D721Med (cell line): ENCODE measurements at regions not wholly inside any gene's neighbourhood (a gene's known extent, or its start where the extent isn't known, plus 50 kb on each side); places are given as distances from the start of the nearest gene placed in this dataset.

Experiments
- DNase-seq: peaks from one replicate; pipeline ENCODE4 v3.0.0; 2011; ENCODE audit warnings: low spot score; ENCODE audit not compliant: insufficient read length
- FAIRE-seq: peaks from 2 replicates; lab custom pipeline; 2011; peaks lifted over from hg19 to GRCh38; lab: Jason Lieb, UNC
- TF ChIP-seq, protein P1 (sequence below): IDR thresholded peaks from 2 replicates; pipeline ENCODE4 v1.5.1; 2012; ENCODE audit warnings: mild to moderate bottlenecking, control low read depth; ENCODE audit not compliant: insufficient read depth; ENCODE audit errors: missing control alignments

DNA sequence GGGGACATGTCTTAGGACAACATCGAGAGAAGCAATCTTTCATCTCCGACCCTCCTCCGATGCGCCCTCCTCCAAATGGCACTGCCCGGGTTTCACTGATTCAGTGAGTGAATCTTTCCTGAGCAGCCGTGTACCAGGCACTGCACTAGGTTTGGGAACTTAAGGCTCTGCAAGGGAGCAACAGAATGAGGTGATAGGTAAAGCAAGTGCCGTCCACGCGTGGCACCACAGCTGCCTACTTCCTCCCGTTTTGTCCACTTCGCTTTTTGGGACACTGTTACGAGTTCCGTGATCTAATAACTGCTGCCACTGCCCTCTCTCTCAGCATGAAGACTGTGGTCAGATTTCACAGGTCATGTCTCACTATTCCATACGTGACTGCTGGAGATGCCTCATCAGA is 131.0 kb downstream of the TEX29 start:
- no peak for FAIRE-seq
- DNase-seq = no peak
- TF ChIP-seq, protein P1, sequence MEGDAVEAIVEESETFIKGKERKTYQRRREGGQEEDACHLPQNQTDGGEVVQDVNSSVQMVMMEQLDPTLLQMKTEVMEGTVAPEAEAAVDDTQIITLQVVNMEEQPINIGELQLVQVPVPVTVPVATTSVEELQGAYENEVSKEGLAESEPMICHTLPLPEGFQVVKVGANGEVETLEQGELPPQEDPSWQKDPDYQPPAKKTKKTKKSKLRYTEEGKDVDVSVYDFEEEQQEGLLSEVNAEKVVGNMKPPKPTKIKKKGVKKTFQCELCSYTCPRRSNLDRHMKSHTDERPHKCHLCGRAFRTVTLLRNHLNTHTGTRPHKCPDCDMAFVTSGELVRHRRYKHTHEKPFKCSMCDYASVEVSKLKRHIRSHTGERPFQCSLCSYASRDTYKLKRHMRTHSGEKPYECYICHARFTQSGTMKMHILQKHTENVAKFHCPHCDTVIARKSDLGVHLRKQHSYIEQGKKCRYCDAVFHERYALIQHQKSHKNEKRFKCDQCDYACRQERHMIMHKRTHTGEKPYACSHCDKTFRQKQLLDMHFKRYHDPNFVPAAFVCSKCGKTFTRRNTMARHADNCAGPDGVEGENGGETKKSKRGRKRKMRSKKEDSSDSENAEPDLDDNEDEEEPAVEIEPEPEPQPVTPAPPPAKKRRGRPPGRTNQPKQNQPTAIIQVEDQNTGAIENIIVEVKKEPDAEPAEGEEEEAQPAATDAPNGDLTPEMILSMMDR = no peak

DNA sequence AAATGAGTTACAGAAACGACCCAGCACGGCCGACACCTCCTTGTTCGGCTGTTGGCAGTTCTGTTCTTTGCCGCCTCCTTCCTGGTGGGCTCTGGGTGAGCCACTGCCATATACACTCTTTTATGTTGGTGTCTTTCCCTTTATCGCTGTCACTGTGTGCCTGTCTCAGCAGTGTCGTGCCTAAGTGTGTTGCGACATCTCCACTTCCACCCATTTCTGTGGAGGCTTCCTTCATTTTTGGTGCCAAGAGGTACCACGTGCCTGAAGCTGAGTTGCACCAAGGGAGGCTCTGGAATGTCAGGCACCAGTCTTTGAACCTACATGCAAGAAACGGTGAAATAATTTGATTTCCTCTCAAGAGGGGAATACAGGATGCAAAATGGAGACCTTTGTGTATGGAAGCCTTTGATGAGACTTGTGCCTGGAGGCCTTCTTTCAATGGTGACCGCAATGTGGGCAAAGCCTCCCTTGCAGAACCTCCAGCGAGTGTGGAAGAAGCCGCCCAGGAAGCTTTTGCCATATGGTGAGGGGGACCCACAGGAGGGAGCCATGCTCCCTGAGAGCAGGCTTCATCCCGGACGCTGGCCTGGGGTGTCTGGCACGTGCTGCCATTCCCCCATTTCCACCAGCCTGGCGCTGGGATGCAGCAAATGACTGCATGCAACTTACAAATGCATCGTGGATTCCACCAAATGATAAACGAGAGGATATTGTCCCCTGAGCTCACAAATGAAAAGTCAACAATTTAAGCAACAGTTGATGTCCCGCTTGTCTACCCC is 136.2 kb downstream of the TEX29 start:
- FAIRE-seq = no peak
- DNase-seq = no peak
- TF ChIP-seq, protein P1 = no peak

DNA sequence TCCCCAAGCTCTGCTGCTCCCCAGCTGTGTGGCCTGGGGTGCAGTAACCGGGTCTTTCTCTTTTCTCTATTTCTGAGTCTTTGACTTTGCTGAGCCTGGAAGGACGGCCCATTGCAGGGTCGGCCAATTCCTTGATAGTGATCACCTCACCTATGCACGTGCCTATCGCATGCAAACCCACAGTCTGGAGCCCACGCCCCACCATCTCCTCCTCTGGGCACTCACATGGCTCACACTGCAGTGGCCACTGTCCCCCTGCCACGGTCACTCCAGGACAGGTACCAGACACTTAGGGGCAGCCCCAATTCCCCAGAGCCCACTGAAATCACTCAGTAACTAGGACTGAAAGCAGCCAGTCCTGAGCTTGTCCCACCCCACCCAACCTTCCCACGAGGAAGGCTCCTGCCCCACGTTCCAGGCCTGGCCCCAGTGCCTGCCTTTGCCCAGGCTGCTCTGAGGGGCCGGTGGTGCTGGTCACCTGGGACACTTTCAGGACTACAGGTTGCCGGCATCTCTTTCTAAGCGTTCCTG is 137.6 kb downstream of the TEX29 start:
- FAIRE-seq (no peak), DNase-seq (no peak)
- TF ChIP-seq, protein P1 = no peak

DNA sequence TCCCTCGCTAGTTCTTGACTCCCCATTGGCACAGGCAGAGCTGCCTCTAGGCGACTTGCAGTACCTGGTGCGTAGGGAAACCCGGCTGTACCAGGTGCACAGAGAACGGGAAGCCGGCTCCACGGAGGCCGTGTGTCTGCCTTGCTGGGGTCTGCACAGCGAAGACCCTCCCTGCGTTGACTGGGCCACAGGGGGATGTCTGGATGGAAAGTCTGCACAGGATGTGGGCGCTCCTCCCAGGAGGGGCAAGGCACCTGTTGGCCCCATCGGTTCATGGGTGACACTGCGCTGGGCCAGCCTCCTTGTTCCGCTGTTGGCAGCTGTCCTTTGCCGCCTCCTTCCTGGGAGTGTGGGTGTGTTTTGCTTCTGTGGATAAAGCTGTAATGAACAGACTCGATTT is 138.3 kb downstream of the TEX29 start:
- FAIRE-seq (no peak), DNase-seq (no peak)
- TF ChIP-seq, protein P1 = no peak

DNA sequence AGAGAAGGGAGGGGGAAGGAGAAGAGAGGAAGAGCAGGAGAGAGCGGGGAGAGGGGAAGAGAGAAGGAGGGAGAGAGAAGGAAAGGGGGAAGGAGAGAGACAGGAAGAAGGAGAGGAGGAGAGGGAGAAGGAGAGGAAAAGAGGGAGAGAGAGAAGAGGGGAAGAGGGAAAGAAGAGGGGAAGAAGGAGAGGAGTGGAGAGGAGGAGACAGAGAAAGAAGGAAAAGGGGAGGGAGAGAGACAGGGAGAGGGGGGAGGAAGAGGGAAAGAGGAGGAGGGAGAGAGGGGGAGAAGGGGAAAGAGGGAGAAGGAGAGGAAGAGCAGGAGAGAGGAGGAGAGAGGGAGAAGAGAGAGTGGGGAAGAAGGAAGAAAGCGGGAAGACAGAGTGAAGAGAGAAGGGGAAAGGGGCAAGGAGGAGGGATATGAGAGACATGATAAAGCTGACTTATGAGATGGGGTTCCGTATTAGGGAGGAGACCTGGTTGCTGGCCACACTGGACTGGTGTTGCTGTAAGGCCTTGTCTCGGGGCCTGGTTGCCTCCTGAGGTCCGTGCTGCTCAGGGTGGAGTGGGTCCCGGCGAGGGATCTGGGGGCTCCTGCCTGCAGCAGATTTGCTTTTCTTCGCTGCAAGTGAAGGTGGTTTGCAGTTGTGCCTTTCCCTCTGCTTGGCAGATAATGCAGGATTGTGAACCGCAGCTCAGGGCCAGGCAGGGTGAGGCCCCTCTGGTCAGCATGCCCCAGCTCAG is 139.5 kb downstream of the TEX29 start:
- no peak for FAIRE-seq
- TF ChIP-seq, protein P1 = no peak
- no peak for DNase-seq

DNA sequence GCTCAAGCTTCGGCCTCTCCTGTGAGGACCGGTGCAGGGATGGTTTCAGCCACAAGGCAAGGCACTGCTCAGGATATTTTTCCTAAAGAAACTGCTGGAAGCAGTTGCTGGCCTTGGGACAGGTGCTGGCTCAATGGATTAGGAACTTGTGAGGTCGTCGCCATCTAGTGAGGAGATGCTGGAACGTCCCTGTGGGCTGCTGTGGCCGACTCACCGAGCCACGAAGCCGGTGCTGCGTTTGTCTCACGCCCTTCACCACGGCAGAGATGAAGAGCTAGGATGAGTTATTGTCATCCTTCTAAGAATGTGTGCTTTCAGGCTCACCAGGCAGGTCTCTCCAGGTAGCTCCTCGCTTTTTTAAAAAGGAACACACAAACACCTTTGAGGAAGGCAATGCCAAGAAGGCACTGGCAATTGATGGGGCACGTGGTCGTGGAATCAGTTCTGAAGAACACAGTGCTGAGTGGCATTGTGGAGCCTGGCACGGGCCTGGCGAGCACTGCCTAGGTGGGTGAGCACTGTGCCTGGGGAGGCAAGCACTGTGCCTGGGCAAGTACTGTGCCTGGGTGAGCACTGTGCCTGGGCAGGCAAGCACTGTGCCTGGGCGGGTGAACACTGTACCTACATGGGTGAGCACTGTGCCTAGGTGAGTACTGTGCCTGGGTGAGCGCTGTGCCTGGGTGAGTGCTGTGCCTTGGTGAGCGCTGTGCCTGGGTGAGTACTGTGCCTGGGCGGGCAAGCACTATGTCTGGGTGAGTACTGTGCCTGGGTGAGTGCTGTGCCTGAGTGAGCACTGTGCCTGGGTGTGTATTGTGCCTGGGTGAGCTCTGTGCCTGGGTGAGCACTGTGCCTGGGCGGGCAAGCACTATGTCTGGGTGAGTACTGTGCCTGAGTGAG is 140.4 kb downstream of the TEX29 start:
- no peak for DNase-seq
- no peak for FAIRE-seq
- TF ChIP-seq, protein P1 = peak; percentile 13
